K562 (cell line): ENCODE measurements at regions not wholly inside any gene's neighbourhood (a gene's known extent, or its start where the extent isn't known, plus 50 kb on each side); places are given as distances from the start of the nearest gene placed in this dataset.

Experiments
- CBX5 ChIP-seq: IDR thresholded peaks from 2 replicates; pipeline ENCODE4 v1.6.1; 2014; ENCODE audit warnings: low read depth, borderline replicate concordance
- CCAR2 ChIP-seq: fragments of 200-400 bp; formaldehyde crosslinking; IDR thresholded peaks from 2 replicates; pipeline ENCODE4 v1.6.1; 2017; ENCODE audit warnings: mild to moderate bottlenecking, low read depth, low read length
- CHAMP1 ChIP-seq: fragments of 450-650 bp; IDR thresholded peaks from 2 replicates; pipeline ENCODE4 v1.6.1; 2016; ENCODE audit warnings: mild to moderate bottlenecking
- DDX20 ChIP-seq: fragments of 450-650 bp; IDR thresholded peaks from 2 replicates; pipeline ENCODE4 v1.6.1; 2016; ENCODE audit warnings: missing genetic modification characterization, low read depth, mild to moderate bottlenecking, missing compliant biosample characterization, moderate library complexity
- ERF ChIP-seq: fragments of 450-650 bp; formaldehyde crosslinking; IDR thresholded peaks from 2 replicates; pipeline ENCODE4 v1.4.0; 2020; ENCODE audit warnings: mild to moderate bottlenecking, mixed read lengths
- FOXM1 ChIP-seq, 2 experiments: fragments of 450-650 bp in 1 of 2; sonication (generic) in 1 of 2; formaldehyde crosslinking in 1 of 2; IDR thresholded peaks; 2 replicates each; pipeline versions ENCODE4 v1.6.1 to v1.9.0; 2017 to 2022; ENCODE audit warnings: low read depth in 2 of 2, mild to moderate bottlenecking in 2 of 2, missing genetic modification reagents in 1 of 2, moderate library complexity in 1 of 2
- HDAC2 ChIP-seq: fragments of 450-650 bp; IDR thresholded peaks from 2 replicates; pipeline ENCODE4 v1.6.1; 2016; ENCODE audit warnings: mild to moderate bottlenecking
- HINFP ChIP-seq: fragments of 450-650 bp; conservative IDR thresholded peaks from 2 replicates; pipeline ENCODE4 v1.6.1; 2016; ENCODE audit warnings: missing genetic modification characterization, low read depth, mild to moderate bottlenecking, control low read depth, missing compliant biosample characterization
- IRF9 ChIP-seq: fragments of 450-650 bp; IDR thresholded peaks from 2 replicates; pipeline ENCODE4 v1.6.1; 2016; ENCODE audit warnings: missing biosample characterization, missing genetic modification characterization
- MEF2D ChIP-seq: conservative IDR thresholded peaks from 2 replicates; pipeline ENCODE4 v1.6.1; 2016; ENCODE audit warnings: low read depth, missing genetic modification characterization, missing compliant biosample characterization
- MYBL2 ChIP-seq, 2 experiments: fragments of 450-650 bp in 1 of 2; sonication (generic) in 1 of 2; formaldehyde crosslinking in 1 of 2; IDR thresholded peaks; 2 replicates each; pipeline versions ENCODE4 v1.6.1 to v1.8.1; 2017 to 2022; ENCODE audit warnings: borderline replicate concordance in 1 of 2, inconsistent platforms in 1 of 2, low read depth in 1 of 2, mild to moderate bottlenecking in 1 of 2, missing genetic modification reagents in 1 of 2, moderate library complexity in 1 of 2
- NFATC3 ChIP-seq: fragments of 450-650 bp; IDR thresholded peaks from 2 replicates; pipeline ENCODE4 v1.6.1; 2017; ENCODE audit warnings: mild to moderate bottlenecking
- POLR2AphosphoS5 ChIP-seq: IDR thresholded peaks from 2 replicates; pipeline ENCODE4 v1.6.1; 2011; ENCODE audit warnings: mild to moderate bottlenecking, low read depth, low read length, moderate library complexity; ENCODE audit not compliant: control insufficient read depth, insufficient read depth
- POLR2G ChIP-seq: fragments of 200-400 bp; formaldehyde crosslinking; IDR thresholded peaks from 2 replicates; pipeline ENCODE4 v1.6.1; 2017; ENCODE audit warnings: low read depth, mild to moderate bottlenecking, antibody characterized with exemption, low read length, moderate library complexity
- PTRF ChIP-seq: fragments of 450-650 bp; IDR thresholded peaks from 2 replicates; pipeline ENCODE4 v1.6.1; 2016; ENCODE audit warnings: mild to moderate bottlenecking, missing genetic modification characterization, missing compliant biosample characterization
- SREBF2 ChIP-seq: sonication (generic); formaldehyde crosslinking; IDR thresholded peaks from 2 replicates; pipeline ENCODE4 v1.4.0; 2020; ENCODE audit warnings: mild to moderate bottlenecking, missing genetic modification reagents
- ZNF140 ChIP-seq: fragments of 250-450 bp; sonication (Bioruptor Pico); IDR thresholded peaks from 2 replicates; pipeline ENCODE4 v1.8.0; 2021; ENCODE audit warnings: moderate library complexity, mild to moderate bottlenecking, inconsistent platforms
- ZNF239 ChIP-seq: fragments of 250-450 bp; sonication (Bioruptor Pico); IDR thresholded peaks from 2 replicates; pipeline ENCODE4 v1.4.0; 2020; ENCODE audit warnings: mild to moderate bottlenecking
- ZNF253 ChIP-seq: fragments of 250-450 bp; sonication (Bioruptor Pico); conservative IDR thresholded peaks from 2 replicates; pipeline ENCODE4 v1.6.1; 2021; ENCODE audit warnings: mild to moderate bottlenecking
- ZNF830 ChIP-seq: fragments of 250-450 bp; sonication (Bioruptor Pico); IDR thresholded peaks from 2 replicates; pipeline ENCODE4 v1.5.0; 2021; ENCODE audit warnings: mild to moderate bottlenecking
- ZSCAN29 ChIP-seq: fragments of 450-650 bp; IDR thresholded peaks from 2 replicates; pipeline ENCODE4 v1.6.1; 2017

- TF ChIP-seq CHAMP1 (no peak), MYBL2 (IDR thresholded peaks at IDR 0.05; ENCODE audit: low read depth) (peak; percentile 17; the same call in 1 of the 2 replicates), MYBL2 (CRISPR knock-in tag; IDR thresholded peaks at IDR 0.05; ENCODE audit: borderline replicate concordance) (no peak), ZNF140 (CRISPR knock-in tag) (no peak), PTRF (tag) (peak; percentile 51), CCAR2 (no peak), HINFP (tag) (0 out of 2 replicates have a peak, but pooled peaks have one; percentile 12), ZSCAN29 (0 out of 2 replicates have a peak, but pooled peaks have one; percentile 50), ZNF830 (peak; percentile 91; the same call in 1 of the 2 replicates), SREBF2 (CRISPR knock-in tag) (no peak), ZNF253 (peak; percentile 54; the same call in 1 of the 2 replicates), ERF (CRISPR knock-in tag) (peak; percentile 38; the same call in 1 of the 2 replicates), POLR2AphosphoS5 (peak; percentile 37; the same call in 1 of the 2 replicates), HDAC2 (peak; percentile 33; the same call in 1 of the 2 replicates), ZNF239 (peak; percentile 64), MEF2D (peak; percentile 71; the same call in 1 of the 2 replicates), NFATC3 (peak; percentile 71; the same call in 1 of the 2 replicates), FOXM1 (IDR thresholded peaks at IDR 0.05; ENCODE audit: low read depth) (peak; percentile 9; the same call in 1 of the 2 replicates), FOXM1 (CRISPR knock-in tag; IDR thresholded peaks at IDR 0.05; ENCODE audit: low read depth) (no peak), POLR2G (peak; percentile 40; the same call in 1 of the 2 replicates), IRF9 (tag) (no peak), DDX20 (tag) (peak; percentile 76), CBX5 (no peak; the same call in 1 of the 2 replicates)
Observed at GRCh38 chr6:146892613-146893401, 294.0 kb downstream of the ADGB start (continued).
